Mucosa of rectum (tissue), 2 donors: ENCODE measurements at regions not wholly inside any gene's neighbourhood (a gene's known extent, or its start where the extent isn't known, plus 50 kb on each side); places are given as distances from the start of the nearest gene placed in this dataset.

Experiments used
- H3K27ac ChIP-seq, 2 donors: one replicate each; pipeline ENCODE4 v1.7.0; 2013; ENCODE audit warnings: inconsistent platforms in 2 of 2, low read depth in 2 of 2, low read length in 2 of 2
- H3K27me3 ChIP-seq, 2 donors: one replicate each; pipeline ENCODE4 v1.7.0; 2013; ENCODE audit warnings: low read length in 2 of 2; ENCODE audit not compliant: control insufficient read depth in 2 of 2, insufficient read depth in 2 of 2
- H3K36me3 ChIP-seq, 2 donors: one replicate each; pipeline ENCODE4 v1.7.0; 2013; ENCODE audit warnings: low read length in 2 of 2; ENCODE audit not compliant: control insufficient read depth in 2 of 2, insufficient read depth in 2 of 2
- H3K4me1 ChIP-seq, 2 donors: one replicate each; pipeline ENCODE4 v1.7.0; 2013; ENCODE audit warnings: low read length in 2 of 2, mild to moderate bottlenecking in 1 of 2; ENCODE audit not compliant: control insufficient read depth in 2 of 2, insufficient read depth in 2 of 2
- H3K4me3 ChIP-seq, 2 donors: one replicate each; pipeline ENCODE4 v1.7.0; 2013; ENCODE audit warnings: low read length in 2 of 2
- H3K9ac ChIP-seq, 2 donors: one replicate each; pipeline ENCODE4 v1.7.0; 2013; ENCODE audit warnings: low read length in 2 of 2, low read depth in 1 of 2, mild to moderate bottlenecking in 1 of 2
- H3K9me3 ChIP-seq, 2 donors: one replicate each; pipeline ENCODE4 v1.7.0; 2013; ENCODE audit warnings: low read length in 2 of 2; ENCODE audit not compliant: control insufficient read depth in 2 of 2
- donor health status: healthy.
- donor health status: Normal muscosa, but diverticular disease.

GRCh38 chr2:133816037-133816436 lies 247.8 kb upstream of the NCKAP5 start:
- H3K36me3 ChIP-seq = no peaks in the 10 kb centered on the region
- H3K27me3 ChIP-seq = no peaks in the 10 kb centered on the region
- no peak overlapping the region for H3K4me3 ChIP-seq
- H3K9me3 ChIP-seq = no peaks in the 10 kb centered on the region
- H3K9ac ChIP-seq = no peak overlapping the region
- H3K4me1 ChIP-seq = no peaks in the 10 kb centered on the region
- no peak overlapping the region for H3K27ac ChIP-seq

DNA sequence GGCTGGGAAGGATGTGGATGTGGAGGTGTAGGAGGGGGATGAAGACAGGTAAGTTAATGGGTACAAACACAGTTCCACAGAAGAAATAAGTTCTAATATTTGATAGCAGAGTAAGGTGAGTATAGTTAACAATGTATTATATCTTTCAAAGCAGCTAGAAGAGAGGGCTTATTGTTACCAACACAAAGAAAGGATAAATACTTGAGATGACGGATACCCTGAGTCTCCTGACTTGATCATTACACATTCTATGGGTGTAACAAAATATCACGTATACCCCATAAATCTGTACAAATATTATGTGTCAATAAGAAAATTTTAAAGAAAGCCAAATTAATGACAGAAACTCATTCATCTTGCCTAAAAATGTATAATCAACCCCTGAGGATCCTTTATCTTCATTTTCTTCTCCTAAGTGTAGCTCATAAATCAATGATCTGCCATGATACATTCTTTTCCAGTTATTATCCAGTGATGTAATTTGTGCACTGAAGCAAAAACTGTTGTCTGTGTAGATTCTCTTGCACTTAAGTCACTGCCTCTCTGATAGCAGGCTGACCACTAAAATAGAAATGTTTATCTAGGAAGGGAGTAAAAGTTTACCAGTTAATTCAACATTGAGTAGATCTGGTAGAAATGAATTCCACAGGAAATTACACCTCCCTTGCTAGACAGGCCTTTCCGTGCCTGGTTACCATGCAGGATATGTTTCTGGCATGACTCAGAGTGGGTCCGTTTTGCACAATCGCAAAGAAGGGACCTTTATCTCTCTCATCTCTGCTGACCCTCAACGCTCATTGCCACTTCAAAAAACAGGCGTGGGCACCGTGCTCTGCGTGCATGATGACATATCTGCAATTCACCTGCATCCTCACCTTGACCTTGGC lies 249.7 kb upstream of the NCKAP5 start:
- Histone ChIP-seq H3K27me3 (no peaks in the 10 kb centered on the region), H3K9me3 (no peaks in the 10 kb centered on the region), H3K4me1 (no peaks in the 10 kb centered on the region), H3K27ac (no peak overlapping the region), H3K4me3 (no peak overlapping the region), H3K9ac (no peak overlapping the region), H3K36me3 (no peaks in the 10 kb centered on the region)

DNA sequence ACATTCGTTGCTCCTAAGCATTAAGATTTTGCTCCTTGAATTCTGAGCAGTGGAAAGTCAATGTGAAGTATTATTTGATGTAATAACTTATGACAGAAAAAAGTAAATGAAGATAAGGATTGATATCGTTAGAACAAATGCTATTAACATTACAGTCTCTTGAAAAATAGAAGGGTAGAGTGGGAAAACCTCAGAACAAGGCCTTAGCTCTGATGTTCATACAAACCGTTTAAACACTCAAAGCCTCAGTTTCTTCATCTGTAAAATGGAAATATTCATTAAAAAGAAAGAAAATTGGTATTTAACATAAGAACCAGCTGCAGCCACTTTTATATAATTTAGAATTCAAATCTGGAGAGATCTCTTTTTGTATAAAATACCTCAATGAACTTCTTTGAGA lies 250.4 kb upstream of the NCKAP5 start:
- H3K4me3 ChIP-seq = no peak overlapping the region
- no peaks in the 10 kb centered on the region for H3K4me1 ChIP-seq
- H3K27me3 ChIP-seq = no peaks in the 10 kb centered on the region
- H3K9ac ChIP-seq = no peak overlapping the region
- H3K36me3 ChIP-seq = no peaks in the 10 kb centered on the region
- H3K27ac ChIP-seq = no peak overlapping the region
- no peaks in the 10 kb centered on the region for H3K9me3 ChIP-seq

DNA sequence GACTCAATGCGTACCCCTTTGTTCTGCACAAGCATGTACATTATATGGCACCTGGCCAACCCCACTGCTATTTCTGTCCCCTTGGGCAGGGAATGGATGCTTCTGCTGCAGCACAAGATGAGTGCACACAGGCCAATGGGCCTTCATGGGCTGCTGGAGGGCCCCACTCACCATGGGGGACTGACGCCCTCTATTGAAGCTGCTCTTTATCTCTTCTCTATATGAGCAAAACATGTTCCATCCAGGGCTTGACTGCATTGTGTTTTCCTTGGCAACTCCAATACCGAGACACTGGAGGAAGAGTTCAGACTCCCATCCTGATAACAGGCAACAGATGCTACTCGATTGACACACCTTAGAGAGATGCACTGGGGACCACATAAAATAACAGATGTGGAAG lies 251.6 kb upstream of the NCKAP5 start:
- H3K36me3 ChIP-seq = no peaks in the 10 kb centered on the region
- H3K4me3 ChIP-seq = no peak overlapping the region

DNA sequence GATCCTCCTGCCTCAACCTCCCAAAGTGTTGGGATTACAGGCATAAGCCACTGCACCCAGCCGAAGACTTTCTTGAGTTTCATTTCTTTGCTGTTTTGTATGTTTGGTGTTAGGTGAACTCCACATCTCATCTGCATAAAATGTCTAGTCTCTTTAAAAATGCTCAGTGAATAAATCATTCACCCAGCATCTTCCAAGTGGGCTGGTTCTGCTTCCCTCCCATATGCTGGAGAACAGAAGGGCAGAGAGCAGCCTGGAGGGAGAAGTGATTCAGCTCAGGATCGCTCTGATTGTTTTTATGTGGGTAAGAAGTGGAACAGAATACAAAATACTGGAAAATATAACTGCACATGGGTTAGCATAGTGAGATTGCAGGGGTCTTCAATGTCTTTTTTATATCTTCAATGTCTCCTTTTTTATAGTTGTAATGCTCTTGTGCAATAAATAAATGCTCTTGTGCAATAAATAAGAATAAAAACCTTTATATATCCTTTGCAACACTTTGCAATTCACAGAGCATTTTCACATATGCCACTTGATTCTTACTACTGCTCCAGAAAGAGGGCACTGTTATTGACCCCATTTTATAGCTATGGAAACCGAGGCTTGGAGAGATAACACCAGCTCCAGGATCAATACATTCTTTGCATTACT lies 253.0 kb upstream of the NCKAP5 start:
- Histone ChIP-seq H3K4me3 (no peak overlapping the region), H3K27ac (no peak overlapping the region), H3K4me1 (no peaks in the 10 kb centered on the region), H3K36me3 (no peaks in the 10 kb centered on the region), H3K9me3 (no peaks in the 10 kb centered on the region), H3K9ac (no peak overlapping the region), H3K27me3 (no peaks in the 10 kb centered on the region)

More for the DNA sequence above, 251.6 kb upstream of the NCKAP5 start:
- Histone ChIP-seq H3K9ac (no peak overlapping the region), H3K27ac (no peak overlapping the region), H3K9me3 (no peaks in the 10 kb centered on the region), H3K4me1 (no peaks in the 10 kb centered on the region), H3K27me3 (no peaks in the 10 kb centered on the region)

DNA sequence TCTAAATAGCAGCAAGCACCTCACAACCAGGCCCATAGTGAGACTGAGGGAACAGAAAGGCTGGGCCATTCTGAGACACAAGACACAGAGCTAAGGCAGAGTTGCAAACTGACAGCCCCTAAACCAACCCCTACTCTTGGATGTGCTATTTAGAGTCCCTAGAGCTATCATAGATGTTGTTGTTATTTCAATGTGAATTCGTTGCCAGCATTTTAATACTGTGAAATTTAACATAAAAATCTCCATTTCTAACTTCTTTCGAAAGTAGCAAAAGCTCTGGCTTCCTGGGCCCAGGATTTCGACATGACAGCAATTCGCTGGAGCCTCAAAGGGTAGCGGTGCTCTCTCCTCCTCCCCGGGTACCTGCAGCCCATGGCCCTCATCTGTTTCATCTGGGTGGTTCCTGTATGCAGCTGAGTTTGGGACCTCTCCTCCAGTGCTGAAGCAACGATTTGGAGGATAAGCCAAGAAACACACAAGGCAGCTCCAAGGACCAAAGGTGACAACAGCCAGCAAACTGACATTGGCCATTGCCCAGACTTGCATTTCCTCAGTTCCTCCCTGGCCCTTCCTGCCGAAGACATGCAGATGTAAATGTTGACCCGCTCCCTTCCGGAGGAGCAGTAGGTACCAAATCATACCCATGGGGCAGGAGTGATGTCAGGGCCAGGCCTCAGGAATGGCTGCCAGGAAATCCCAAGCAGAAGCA lies 254.4 kb upstream of the NCKAP5 start:
- Histone ChIP-seq H3K9ac (no peak overlapping the region), H3K9me3 (no peaks in the 10 kb centered on the region), H3K27me3 (no peaks in the 10 kb centered on the region), H3K4me3 (no peak overlapping the region), H3K4me1 (no peaks in the 10 kb centered on the region), H3K27ac (no peak overlapping the region), H3K36me3 (no peaks in the 10 kb centered on the region)

DNA sequence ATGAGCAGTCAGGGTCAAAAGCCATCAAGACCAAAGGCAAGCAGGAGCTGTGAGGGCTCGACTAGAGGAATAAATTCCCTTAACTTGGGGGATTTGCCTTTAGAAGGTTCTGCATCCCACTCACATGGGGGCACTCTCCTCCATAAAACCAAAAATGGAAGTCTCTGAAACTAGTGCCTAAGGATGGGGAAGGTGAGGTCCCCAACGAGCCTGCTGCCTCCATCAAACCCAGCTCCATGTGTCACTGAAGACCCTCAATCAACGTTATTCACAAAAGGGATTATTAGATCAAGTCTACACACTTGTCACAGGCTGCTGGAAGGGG lies 254.9 kb upstream of the NCKAP5 start:
- Histone ChIP-seq H3K27me3 (no peaks in the 10 kb centered on the region), H3K4me3 (no peak overlapping the region), H3K27ac (no peak overlapping the region), H3K4me1 (no peaks in the 10 kb centered on the region), H3K9me3 (no peaks in the 10 kb centered on the region), H3K9ac (no peak overlapping the region), H3K36me3 (no peaks in the 10 kb centered on the region)

DNA sequence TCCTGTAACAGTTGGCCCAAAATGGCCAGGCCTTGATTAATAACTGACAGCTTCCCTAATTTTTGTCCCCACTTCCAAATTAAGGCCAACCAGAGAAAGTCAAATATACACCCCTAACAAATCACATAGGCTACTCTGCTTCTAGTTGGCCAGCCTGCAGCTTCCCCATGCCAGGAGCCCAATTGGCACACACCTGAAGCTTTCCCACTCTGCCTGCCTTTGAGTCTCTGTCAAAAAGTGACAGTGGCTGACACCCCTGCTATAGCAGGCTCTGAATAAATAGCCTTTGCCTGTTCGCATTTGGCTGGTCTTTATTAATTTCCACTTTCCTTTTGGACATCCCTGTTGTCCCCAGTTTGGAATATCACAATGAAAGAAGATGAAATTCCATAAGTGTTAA lies 256.6 kb upstream of the NCKAP5 start:
- Histone ChIP-seq H3K9ac (no peak overlapping the region), H3K27me3 (peaks cover 0 to 2% of the 10 kb centered on the region in 2 donors), H3K4me3 (no peak overlapping the region), H3K36me3 (no peaks in the 10 kb centered on the region), H3K27ac (no peak overlapping the region), H3K4me1 (no peaks in the 10 kb centered on the region), H3K9me3 (no peaks in the 10 kb centered on the region)

DNA sequence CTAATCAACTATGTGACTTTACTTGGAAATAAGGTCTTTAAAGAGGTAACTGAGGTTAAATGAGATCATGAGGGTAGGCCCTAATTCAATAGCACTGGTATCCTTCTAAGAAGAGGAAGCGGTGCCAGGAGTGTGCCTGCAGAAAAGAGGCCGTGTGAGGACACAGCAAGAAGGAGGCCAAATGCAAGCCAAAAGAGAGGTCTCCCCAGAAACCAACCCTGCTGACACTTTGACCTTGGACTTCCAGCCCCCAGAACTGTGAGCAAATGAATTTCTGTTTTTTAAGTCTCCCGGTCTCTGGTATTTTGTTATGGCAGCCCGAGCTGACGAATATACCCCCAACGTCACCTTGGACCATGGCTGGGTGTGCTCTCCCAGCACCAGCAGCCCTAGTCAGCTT lies 257.5 kb upstream of the NCKAP5 start:
- H3K4me3 ChIP-seq = no peak overlapping the region
- no peak overlapping the region for H3K27ac ChIP-seq
- no peaks in the 10 kb centered on the region for H3K4me1 ChIP-seq
- no peaks in the 10 kb centered on the region for H3K9me3 ChIP-seq
- no peaks in the 10 kb centered on the region for H3K36me3 ChIP-seq
- H3K27me3 ChIP-seq = peaks cover 0 to 2% of the 10 kb centered on the region in 2 donors
- no peak overlapping the region for H3K9ac ChIP-seq

DNA sequence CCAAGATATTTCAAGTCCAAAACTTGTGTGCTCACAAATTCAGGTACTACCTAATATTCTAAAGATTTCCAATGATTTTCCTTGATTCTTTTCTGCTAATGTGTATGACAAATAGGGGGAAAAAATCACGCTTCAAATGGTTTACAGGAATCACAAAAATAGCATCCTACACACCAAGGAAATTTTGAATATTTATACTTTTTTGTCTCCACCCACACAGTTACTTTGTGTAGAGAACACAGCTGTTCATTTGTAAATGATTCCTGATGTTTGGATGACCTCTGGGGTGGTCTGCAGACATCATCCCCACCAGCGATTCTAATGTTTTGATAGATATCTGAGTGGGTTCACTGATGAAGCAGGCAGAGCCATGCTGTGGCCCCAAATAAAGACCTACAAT lies 260.6 kb upstream of the NCKAP5 start:
- Histone ChIP-seq H3K9ac (no peak overlapping the region), H3K4me3 (no peak overlapping the region), H3K27ac (no peak overlapping the region), H3K4me1 (no peaks in the 10 kb centered on the region), H3K36me3 (no peaks in the 10 kb centered on the region), H3K27me3 (peaks cover 0 to 2% of the 10 kb centered on the region in 2 donors), H3K9me3 (no peaks in the 10 kb centered on the region)
